Activated T-cell treated with anti-CD3 and anti-CD28 coated beads, Interleukin-2, amount 50 U/mL, for 72 hours (primary cell): ENCODE measurements at regions not wholly inside any gene's neighbourhood (a gene's known extent, or its start where the extent isn't known, plus 50 kb on each side); places are given as distances from the start of the nearest gene placed in this dataset.

Experiments
- ATAC-seq, 2 donors: fragments of 150-1000 bp; cut with Tn5 transposase; replicated peaks in 1 of 2; 2 replicates each; pipeline ENCODE4 v1.10.0; 2021; ENCODE audit warnings: moderate library complexity in 2 of 2, mild to moderate bottlenecking in 1 of 2
- DNase-seq, 2 donors: peaks; one replicate each; pipeline ENCODE4 v3.0.0; 2021 to 2022; ENCODE audit warnings: mixed read lengths in 1 of 2
- H3K27ac Mint-ChIP-seq: one replicate; pipeline ENCODE4 v1.8.0; 2022; ENCODE audit warnings: mild to moderate bottlenecking, moderate library complexity, mixed read lengths
- H3K27me3 Mint-ChIP-seq: one replicate; pipeline ENCODE4 v1.8.0; 2022; ENCODE audit warnings: low read depth, mixed read lengths
- H3K36me3 Mint-ChIP-seq, 2 donors: one replicate each; pipeline ENCODE4 v1.8.0; 2022; ENCODE audit warnings: mixed read lengths in 2 of 2, mild to moderate bottlenecking in 1 of 2; ENCODE audit not compliant: insufficient read depth in 2 of 2
- H3K4me1 Mint-ChIP-seq: one replicate; pipeline ENCODE4 v1.8.0; 2022; ENCODE audit warnings: low read depth, mixed read lengths
- H3K4me3 Mint-ChIP-seq, 2 donors: one replicate each; pipeline ENCODE4 v1.8.0; 2022; ENCODE audit warnings: mild to moderate bottlenecking in 2 of 2, mixed read lengths in 2 of 2, moderate library complexity in 2 of 2
- H3K9me3 Mint-ChIP-seq, 2 donors: one replicate each; pipeline ENCODE4 v1.8.0; 2022; ENCODE audit warnings: mixed read lengths in 2 of 2

GRCh38 chr13:30025351-30025750 is 174.9 kb upstream of the UBL3 start:
- H3K27me3 Mint-ChIP-seq, result no peaks in the 10 kb centered on the region
- DNase-seq (no peak), ATAC-seq (no peak)
- H3K9me3 Mint-ChIP-seq, result no peaks in the 10 kb centered on the region
- no peak overlapping the region for H3K4me3 Mint-ChIP-seq
- no peaks in the 10 kb centered on the region for H3K4me1 Mint-ChIP-seq
- H3K36me3 Mint-ChIP-seq, result no peaks in the 10 kb centered on the region
- H3K27ac Mint-ChIP-seq, result no peak overlapping the region

- Mint-ChIP-seq H3K4me1 (no peaks in the 10 kb centered on the region), H3K27me3 (peaks cover 5% of the 10 kb centered on the region), H3K4me3 (no peak overlapping the region), H3K27ac (no peak overlapping the region), H3K36me3 (no peaks in the 10 kb centered on the region), H3K9me3 (no peaks in the 10 kb centered on the region)
- ATAC-seq (no peak), DNase-seq (no peak)
Observed at GRCh38 chr13:30024125-30024865, 173.9 kb upstream of the UBL3 start.

GRCh38 chr13:30023196-30023895 is 172.9 kb upstream of the UBL3 start:
- ATAC-seq (no peak), DNase-seq (no peak)
- Mint-ChIP-seq H3K4me3 (no peak overlapping the region), H3K4me1 (no peaks in the 10 kb centered on the region), H3K36me3 (no peaks in the 10 kb centered on the region), H3K27me3 (peaks cover 8% of the 10 kb centered on the region), H3K9me3 (no peaks in the 10 kb centered on the region), H3K27ac (no peak overlapping the region)

GRCh38 chr13:30022796-30023195 is 172.4 kb upstream of the UBL3 start:
- Mint-ChIP-seq H3K4me3 (no peak overlapping the region), H3K36me3 (no peaks in the 10 kb centered on the region), H3K4me1 (no peaks in the 10 kb centered on the region), H3K27me3 (peaks cover 8% of the 10 kb centered on the region), H3K9me3 (no peaks in the 10 kb centered on the region), H3K27ac (no peak overlapping the region)
- ATAC-seq (no peak), DNase-seq (no peak)

GRCh38 chr13:30022256-30022655 is 171.8 kb upstream of the UBL3 start:
- Mint-ChIP-seq H3K36me3 (no peaks in the 10 kb centered on the region), H3K4me3 (no peak overlapping the region), H3K27me3 (peaks cover 8% of the 10 kb centered on the region), H3K27ac (no peak overlapping the region), H3K9me3 (no peaks in the 10 kb centered on the region), H3K4me1 (no peaks in the 10 kb centered on the region)
- no peak for ATAC-seq
- no peak for DNase-seq

- H3K4me1 Mint-ChIP-seq, result no peaks in the 10 kb centered on the region
- ATAC-seq (no peak), DNase-seq (no peak)
- H3K27ac Mint-ChIP-seq, result no peak overlapping the region
- no peak overlapping the region for H3K4me3 Mint-ChIP-seq
- no peaks in the 10 kb centered on the region for H3K36me3 Mint-ChIP-seq
- H3K27me3 Mint-ChIP-seq, result peaks cover 8% of the 10 kb centered on the region
- no peaks in the 10 kb centered on the region for H3K9me3 Mint-ChIP-seq
Observed at GRCh38 chr13:30021611-30022010, 171.2 kb upstream of the UBL3 start.

- ATAC-seq, result no peak
- no peak for DNase-seq
- H3K27me3 Mint-ChIP-seq, result peaks cover 8% of the 10 kb centered on the region
- H3K27ac Mint-ChIP-seq, result no peak overlapping the region
- H3K9me3 Mint-ChIP-seq, result no peaks in the 10 kb centered on the region
- no peaks in the 10 kb centered on the region for H3K4me1 Mint-ChIP-seq
- H3K4me3 Mint-ChIP-seq, result no peak overlapping the region
- H3K36me3 Mint-ChIP-seq, result no peaks in the 10 kb centered on the region
Observed at GRCh38 chr13:30020726-30021312, 170.4 kb upstream of the UBL3 start.

- DNase-seq (no peak), ATAC-seq (no peak)
Observed at GRCh38 chr13:30019648-30020626, 169.5 kb upstream of the UBL3 start.

GRCh38 chr13:30017880-30018279 is 167.5 kb upstream of the UBL3 start:
- Mint-ChIP-seq H3K4me3 (no peak overlapping the region), H3K4me1 (no peaks in the 10 kb centered on the region), H3K27me3 (peaks cover 8% of the 10 kb centered on the region), H3K36me3 (no peaks in the 10 kb centered on the region), H3K27ac (no peak overlapping the region), H3K9me3 (no peaks in the 10 kb centered on the region)
- no peak for ATAC-seq
- DNase-seq, result no peak

More at GRCh38 chr13:30019648-30020626, 169.5 kb upstream of the UBL3 start:
- Mint-ChIP-seq H3K27me3 (peaks cover 8% of the 10 kb centered on the region), H3K27ac (no peak overlapping the region), H3K4me3 (no peak overlapping the region), H3K9me3 (no peaks in the 10 kb centered on the region), H3K4me1 (no peaks in the 10 kb centered on the region), H3K36me3 (no peaks in the 10 kb centered on the region)

GRCh38 chr13:30016398-30016797 is 166.0 kb upstream of the UBL3 start:
- no peaks in the 10 kb centered on the region for H3K9me3 Mint-ChIP-seq
- no peak overlapping the region for H3K27ac Mint-ChIP-seq
- no peak for DNase-seq
- H3K36me3 Mint-ChIP-seq, result no peaks in the 10 kb centered on the region
- no peak for ATAC-seq
- no peaks in the 10 kb centered on the region for H3K4me1 Mint-ChIP-seq
- no peak overlapping the region for H3K4me3 Mint-ChIP-seq
- H3K27me3 Mint-ChIP-seq, result peaks cover 8% of the 10 kb centered on the region

GRCh38 chr13:30009411-30009810 is 159.0 kb upstream of the UBL3 start:
- no peak overlapping the region for H3K4me3 Mint-ChIP-seq
- ATAC-seq (no peak), DNase-seq (no peak)
- H3K9me3 Mint-ChIP-seq, result no peaks in the 10 kb centered on the region
- no peak overlapping the region for H3K27ac Mint-ChIP-seq
- peaks cover 19% of the 10 kb centered on the region for H3K4me1 Mint-ChIP-seq
- H3K27me3 Mint-ChIP-seq, result no peaks in the 10 kb centered on the region
- H3K36me3 Mint-ChIP-seq, result no peaks in the 10 kb centered on the region

GRCh38 chr13:30006246-30006645 is 155.8 kb upstream of the UBL3 start:
- Mint-ChIP-seq H3K36me3 (no peaks in the 10 kb centered on the region), H3K4me1 (peaks cover 27% of the 10 kb centered on the region)

GRCh38 chr13:30004204-30004603 is 153.8 kb upstream of the UBL3 start:
- no peak overlapping the region for H3K4me3 Mint-ChIP-seq
- H3K9me3 Mint-ChIP-seq, result no peaks in the 10 kb centered on the region
- H3K4me1 Mint-ChIP-seq, result peaks cover 35% of the 10 kb centered on the region
- no peak overlapping the region for H3K27ac Mint-ChIP-seq
- DNase-seq (no peak), ATAC-seq (no peak)
- H3K27me3 Mint-ChIP-seq, result no peaks in the 10 kb centered on the region
- H3K36me3 Mint-ChIP-seq, result no peaks in the 10 kb centered on the region

More at GRCh38 chr13:30006246-30006645, 155.8 kb upstream of the UBL3 start:
- Mint-ChIP-seq H3K9me3 (no peaks in the 10 kb centered on the region), H3K4me3 (no peak overlapping the region), H3K27me3 (no peaks in the 10 kb centered on the region), H3K27ac (no peak overlapping the region)
- ATAC-seq, result no peak
- DNase-seq, result no peak
